GM19467 (cell line): ENCODE measurements at regions not wholly inside any gene's neighbourhood (a gene's known extent, or its start where the extent isn't known, plus 50 kb on each side); places are given as distances from the start of the nearest gene placed in this dataset.
"Not testable (repeated sequence)": the region's sequence is repeated elsewhere in the genome, so short reads cannot be mapped to it uniquely, and the experiment has no call there.

Experiments
- ATAC-seq: cut with Tn5 transposase; IDR thresholded peaks from one replicate; pipeline ENCODE4 v1.9.1; 2021; ENCODE audit warnings: mild to moderate bottlenecking, moderate library complexity; ENCODE audit not compliant: unreplicated experiment

GRCh38 chr22:22061085-22062077 is 78.8 kb upstream of the TOP3B start:
- ATAC-seq, result no peak

GRCh38 chr22:22060200-22061084 is 77.9 kb upstream of the TOP3B start:
- no peak for ATAC-seq

- ATAC-seq, result no peak
These were observed 76.9 kb upstream of the TOP3B start for GRCh38 chr22:22059291-22060002.

- ATAC-seq, result no peak
These were observed 76.2 kb upstream of the TOP3B start for GRCh38 chr22:22058633-22059290.

- ATAC-seq, result no peak
These were observed 75.2 kb upstream of the TOP3B start for GRCh38 chr22:22057617-22058378.

GRCh38 chr22:22056809-22057594 is 74.4 kb upstream of the TOP3B start:
- ATAC-seq, result not testable (repeated sequence)

GRCh38 chr22:22052548-22053139 is 70.1 kb upstream of the TOP3B start:
- not testable (repeated sequence) for ATAC-seq

- not testable (repeated sequence) for ATAC-seq
These were observed 68.4 kb upstream of the TOP3B start for GRCh38 chr22:22051032-22051431.

- ATAC-seq, result no peak
These were observed 67.7 kb upstream of the TOP3B start for GRCh38 chr22:22050141-22050775.

GRCh38 chr22:22049684-22050083 is 67.1 kb upstream of the TOP3B start:
- ATAC-seq, result no peak

GRCh38 chr22:22048981-22049531 is 66.5 kb upstream of the TOP3B start:
- no peak for ATAC-seq

- ATAC-seq, result no peak
These were observed 65.8 kb upstream of the TOP3B start for GRCh38 chr22:22048318-22048942.

GRCh38 chr22:22047776-22048175 is 65.2 kb upstream of the TOP3B start:
- ATAC-seq, result no peak

- ATAC-seq, result no peak
These were observed 64.7 kb upstream of the TOP3B start for GRCh38 chr22:22047266-22047665.

GRCh38 chr22:22046370-22046769 is 63.8 kb upstream of the TOP3B start:
- ATAC-seq, result no peak

GRCh38 chr22:22045571-22046335 is 63.2 kb upstream of the TOP3B start:
- ATAC-seq, result no peak
